Renal cortical epithelial cell (primary cell): ENCODE measurements at regions not wholly inside any gene's neighbourhood (a gene's known extent, or its start where the extent isn't known, plus 50 kb on each side); places are given as distances from the start of the nearest gene placed in this dataset.
"Not testable (repeated sequence)": the region's sequence is repeated elsewhere in the genome, so short reads cannot be mapped to it uniquely, and the experiment has no call there.

Experiments used
- DNase-seq: peaks from one replicate; pipeline ENCODE4 v3.0.0-alpha.2; 2011; ENCODE audit warnings: low read depth

DNA sequence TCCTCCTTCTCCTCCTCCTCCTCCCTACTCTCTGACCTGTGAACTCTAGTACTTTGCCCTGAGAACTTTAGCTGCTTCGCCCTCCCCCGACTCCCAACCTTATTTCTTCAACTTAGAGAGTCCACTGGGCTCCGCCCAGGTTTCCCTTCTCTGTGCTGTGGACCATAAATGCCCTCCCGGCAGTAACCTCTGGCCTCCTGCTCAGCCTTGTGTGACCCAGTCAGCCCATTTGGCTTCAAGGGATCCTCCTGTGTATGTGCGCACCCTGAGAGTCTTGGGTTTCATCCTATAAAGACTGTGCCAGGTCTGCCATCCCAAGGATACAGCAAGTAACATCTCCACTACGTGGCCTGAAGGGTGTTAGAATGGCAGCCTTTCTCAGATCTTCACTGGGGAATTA is 275.6 kb upstream of the C16orf82 start:
- no peak for DNase-seq

- no peak for DNase-seq
Observed at GRCh38 chr16:26795184-26795583, 271.5 kb upstream of the C16orf82 start.

- no peak for DNase-seq
Observed at GRCh38 chr16:26801628-26802027, 265.1 kb upstream of the C16orf82 start.

DNA sequence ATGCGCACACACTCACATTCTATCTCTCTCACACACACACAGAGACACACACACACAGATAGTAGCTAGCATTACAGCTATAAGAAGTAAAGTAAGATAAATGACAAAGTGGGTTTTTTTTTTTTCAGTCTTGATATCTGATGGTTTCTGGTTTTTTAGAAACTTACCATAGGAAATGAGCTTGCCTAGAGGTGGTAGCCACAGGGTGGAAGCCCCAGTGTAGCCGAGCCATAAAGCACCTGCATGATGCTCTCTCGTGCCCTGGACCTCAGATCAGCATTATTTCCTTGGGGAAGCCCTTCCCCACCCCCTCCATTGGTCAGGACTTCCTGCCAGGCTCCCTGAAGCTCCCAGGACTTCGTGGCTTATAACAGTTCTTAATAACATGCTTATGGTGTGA is 264.3 kb upstream of the C16orf82 start:
- DNase-seq: no peak

DNA sequence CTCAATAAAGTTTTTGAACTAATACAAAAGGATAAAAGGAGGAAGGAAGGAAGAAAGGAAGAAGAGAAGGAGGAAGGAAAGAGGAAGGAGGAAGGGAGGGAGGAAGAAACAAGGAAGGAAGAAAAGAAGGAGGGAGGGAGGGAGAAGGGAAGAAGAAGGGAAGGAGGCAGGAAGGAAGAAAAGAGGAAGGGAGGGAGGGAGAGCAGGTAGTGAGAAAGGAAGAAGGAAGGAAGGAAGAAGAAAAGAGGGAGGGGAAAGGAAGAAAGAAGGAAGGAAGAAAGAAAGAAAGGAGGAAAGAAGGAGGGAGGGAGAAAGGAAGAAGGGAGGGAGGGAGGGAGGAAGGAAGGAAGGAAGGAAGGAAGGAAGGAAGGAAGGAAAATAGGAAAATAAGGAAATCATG is 263.8 kb upstream of the C16orf82 start:
- DNase-seq: no peak

- no peak for DNase-seq
Observed at GRCh38 chr16:26806657-26807056, 260.1 kb upstream of the C16orf82 start.

DNA sequence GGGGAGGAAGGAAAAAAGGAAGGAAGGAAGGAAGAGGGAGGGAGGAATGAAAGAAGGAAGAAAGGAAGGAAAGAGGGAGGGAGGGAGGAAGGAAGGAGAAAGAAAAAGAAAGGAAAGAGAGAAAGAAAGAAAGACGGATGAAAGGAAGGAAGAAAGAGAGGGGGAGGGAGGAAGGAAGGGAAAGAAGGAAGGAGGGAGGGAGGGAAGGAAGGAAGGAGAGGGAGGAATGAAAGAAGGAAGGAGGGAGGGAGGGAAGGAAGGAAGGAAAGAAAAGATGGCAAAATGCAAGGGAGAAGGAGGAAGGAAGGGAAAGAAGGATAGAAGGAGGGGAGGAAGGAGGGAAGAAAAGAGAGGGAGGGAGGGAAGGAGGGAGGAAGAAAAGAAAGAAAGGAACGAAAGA is 257.3 kb upstream of the C16orf82 start:
- DNase-seq: no peak

GRCh38 chr16:26816266-26816665 is 250.5 kb upstream of the C16orf82 start:
- DNase-seq: no peak

GRCh38 chr16:26816885-26817571 is 249.7 kb upstream of the C16orf82 start:
- peak; percentile 4 for DNase-seq

GRCh38 chr16:26818393-26818792 is 248.3 kb upstream of the C16orf82 start:
- no peak for DNase-seq

GRCh38 chr16:26824469-26824868 is 242.3 kb upstream of the C16orf82 start:
- no peak for DNase-seq

GRCh38 chr16:26826500-26826899 is 240.2 kb upstream of the C16orf82 start:
- no peak for DNase-seq

- DNase-seq: no peak
Observed at GRCh38 chr16:26827386-26827785, 239.3 kb upstream of the C16orf82 start.

DNA sequence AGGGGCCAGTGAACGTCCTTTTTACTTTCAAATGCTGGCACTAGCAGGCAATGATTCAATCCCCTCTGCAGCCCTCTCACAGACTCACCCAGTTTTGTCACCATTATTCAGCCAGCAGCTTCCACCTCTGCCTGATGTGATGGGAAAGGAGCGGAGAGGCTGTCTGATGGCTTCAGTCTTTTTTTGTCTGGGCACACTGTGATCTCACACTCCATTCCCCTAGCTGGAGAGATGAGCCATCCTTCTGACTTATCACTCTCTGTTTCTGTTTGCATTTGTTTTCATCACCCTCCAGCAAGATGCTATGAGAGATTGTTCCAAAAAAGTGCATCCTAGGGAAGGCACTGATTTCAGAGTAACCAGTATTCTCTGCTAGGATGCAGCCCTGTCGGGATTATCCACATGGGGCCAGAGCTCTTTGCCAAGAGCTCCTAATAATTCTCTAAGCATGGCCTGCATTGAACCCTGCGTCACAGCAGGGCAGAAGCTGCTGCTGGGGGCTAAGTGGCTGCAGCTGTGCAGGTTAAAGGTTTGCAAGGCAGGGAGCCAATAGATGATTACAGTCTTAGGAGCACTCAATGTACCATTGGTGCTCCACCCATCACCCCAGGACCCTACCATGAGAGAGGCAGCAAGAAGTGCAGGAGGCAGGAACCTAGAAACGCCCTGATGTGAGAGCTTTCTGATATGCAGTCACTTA is 236.1 kb upstream of the C16orf82 start:
- DNase-seq: no peak

GRCh38 chr16:26836114-26836513 is 230.6 kb upstream of the C16orf82 start:
- not testable (repeated sequence) for DNase-seq

GRCh38 chr16:26838931-26839330 is 227.8 kb upstream of the C16orf82 start:
- no peak for DNase-seq

DNA sequence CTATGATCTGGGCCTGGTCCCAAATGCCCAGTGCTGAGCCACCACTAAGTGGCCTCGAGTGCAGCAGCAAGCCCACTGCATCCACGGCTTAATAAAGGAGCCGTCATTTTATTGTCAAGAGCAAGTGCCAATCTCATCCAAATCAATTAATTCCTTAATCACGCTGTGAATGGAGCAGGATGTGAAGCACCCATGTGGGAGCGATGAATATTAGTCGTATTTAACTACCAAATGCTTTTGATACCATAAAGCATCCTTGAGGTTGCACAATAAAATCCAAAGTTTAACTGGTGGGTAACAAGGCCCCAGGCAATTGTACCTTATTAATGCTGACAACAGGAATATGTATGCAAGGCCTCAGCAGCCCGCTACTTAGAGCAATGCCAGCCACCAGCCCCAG is 226.0 kb upstream of the C16orf82 start:
- no peak for DNase-seq

DNA sequence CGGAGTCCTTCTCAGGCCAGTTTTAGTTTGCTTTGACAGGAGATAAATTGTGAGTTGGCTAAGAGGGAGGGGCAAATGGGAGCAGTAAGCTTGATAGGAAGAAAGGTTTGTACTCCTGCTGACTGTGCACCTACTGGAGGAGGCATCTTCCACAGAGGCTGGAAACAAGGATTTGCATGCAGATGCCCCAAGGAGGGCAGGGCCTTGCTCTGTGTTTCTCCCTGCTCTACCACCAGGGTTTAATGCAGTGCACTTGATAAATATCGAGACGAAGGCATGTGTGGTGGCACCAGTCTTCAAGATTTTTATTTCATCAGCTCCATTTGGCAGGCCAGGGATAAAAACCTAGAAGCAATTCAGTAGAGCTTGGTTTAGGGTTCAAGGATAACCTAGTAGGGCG is 210.5 kb upstream of the C16orf82 start:
- no peak for DNase-seq

DNA sequence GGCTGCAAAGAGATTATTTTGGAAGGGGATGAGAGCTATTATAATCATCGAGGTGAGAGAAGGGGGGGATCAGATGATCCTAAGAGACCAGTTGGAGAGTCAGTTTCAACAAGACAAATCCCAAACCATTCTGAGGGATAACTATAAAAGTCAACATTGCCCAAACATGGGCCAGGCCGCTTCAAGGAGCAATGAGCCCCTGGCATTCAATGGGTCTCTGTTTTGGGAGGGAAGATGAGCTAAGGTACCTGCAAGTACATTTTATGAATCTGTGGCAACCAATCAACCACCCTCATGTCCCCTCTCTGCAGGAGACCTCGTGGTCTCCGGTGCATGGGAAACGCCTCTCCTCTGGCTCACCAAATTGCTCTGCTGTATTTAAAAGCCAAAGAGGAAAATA is 209.9 kb upstream of the C16orf82 start:
- no peak for DNase-seq

DNA sequence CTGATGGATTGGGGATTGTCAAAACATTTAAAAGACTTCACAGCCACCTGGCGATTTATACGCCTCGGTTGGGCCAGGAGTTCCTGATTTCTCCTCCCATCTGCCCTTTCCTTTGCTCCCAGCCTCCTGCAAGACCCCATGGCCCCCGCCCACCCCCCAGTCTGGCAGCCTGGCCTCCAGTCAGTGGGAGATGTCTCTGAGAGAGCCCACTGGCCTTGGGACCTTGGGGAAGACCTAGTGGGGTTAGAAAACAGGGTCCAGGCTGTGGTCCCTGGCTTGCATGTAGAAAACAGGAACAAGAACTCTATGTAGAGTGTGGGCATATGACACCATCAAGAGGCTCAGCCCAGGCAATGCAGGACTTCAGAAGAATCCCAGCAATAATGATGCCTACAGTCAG is 209.4 kb upstream of the C16orf82 start:
- no peak for DNase-seq

DNA sequence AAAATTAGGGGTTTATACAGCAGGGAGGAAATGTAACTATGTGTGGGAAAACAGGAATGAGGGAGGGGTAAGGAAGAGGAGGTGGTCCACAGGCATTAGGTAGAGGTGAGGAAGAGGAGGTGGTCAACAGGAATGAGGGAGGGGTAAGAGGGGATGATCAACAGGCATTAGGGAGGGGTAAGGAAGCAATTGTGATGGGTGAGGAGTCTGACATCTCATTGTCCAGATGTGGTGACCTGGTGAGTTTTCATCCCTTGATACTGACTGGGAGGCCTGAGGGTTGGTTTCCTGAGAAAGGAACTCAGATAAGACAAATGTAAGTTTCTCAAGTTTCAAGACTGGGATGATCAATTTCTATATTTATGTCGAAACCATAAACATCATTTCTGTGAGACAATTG is 206.2 kb upstream of the C16orf82 start:
- DNase-seq: no peak

- DNase-seq: no peak
Observed at GRCh38 chr16:26863931-26864330, 202.8 kb upstream of the C16orf82 start.

GRCh38 chr16:26874318-26874717 is 192.4 kb upstream of the C16orf82 start:
- not testable (repeated sequence) for DNase-seq

- no peak for DNase-seq
Observed at GRCh38 chr16:26877421-26877820, 189.3 kb upstream of the C16orf82 start.
